ENCODE measurements at regions not wholly inside any gene's neighbourhood (a gene's known extent, or its start where the extent isn't known, plus 50 kb on each side); places are given as distances from the start of the nearest gene placed in this dataset.

- no peak overlapping the region for H3K18ac ChIP-seq (ENCODE audit: low read depth, low read length)
- H3K9ac ChIP-seq (ENCODE audit: low read depth, low read length) = no peak overlapping the region
- ChIA-PET CTCF (no interaction called here), POLR2A (ENCODE audit: unreplicated experiment) (no interaction called here)
- no peaks in the 10 kb centered on the region for H3K36me3 ChIP-seq (ENCODE audit: control insufficient read depth, insufficient read depth, low read length)
- no peak overlapping the region for H2AK5ac ChIP-seq (ENCODE audit: low read depth, low read length)
- H3K9me3 ChIP-seq (ENCODE audit: control insufficient read depth, insufficient read depth, low read length) = peaks cover 38% of the 10 kb centered on the region
- H3K27ac ChIP-seq (ENCODE audit: insufficient read depth, low read length) = no peak overlapping the region
- H3K4ac ChIP-seq (ENCODE audit: low read depth, low read length) = no peak overlapping the region
- intact Hi-C loops (cut with micrococcal nuclease) (no loop called here), dilution Hi-C loops (cut with HindIII; ENCODE audit: low sequenced_read_pairs, unreplicated experiment) (no loop called here), in situ Hi-C loops (cut with MboI; ENCODE audit: low sequenced_read_pairs) (no loop called here)
- ATAC-seq (ENCODE audit: low read depth) (no peak), DNase-seq (no peak)
- H3K4me2 ChIP-seq (ENCODE audit: low read depth, low read length) = no peak overlapping the region
- no TSS peak for BruUV-seq (replicated peaks)
- no peak overlapping the region for H2BK20ac ChIP-seq (ENCODE audit: low read depth, low read length)
- H4K91ac ChIP-seq (ENCODE audit: insufficient read depth, low read depth, low read length) = no peak overlapping the region
- H3K4me1 ChIP-seq (ENCODE audit: control insufficient read depth, insufficient read depth, low read length) = no peaks in the 10 kb centered on the region
- TF ChIP-seq MAZ (IDR thresholded peaks at IDR 0.05; ENCODE audit: borderline replicate concordance, low read depth, low read length) (no peak), MAFK (IDR thresholded peaks at IDR 0.05; ENCODE audit: low read depth, low read length) (no peak), RAD21 (IDR thresholded peaks at IDR 0.05; ENCODE audit: low read length) (no peak), CTCF (conservative IDR thresholded peaks at IDR 0.05; ENCODE audit: low read depth, low read length) (no peak)
- no peaks in the 10 kb centered on the region for H3K27me3 ChIP-seq (ENCODE audit: control insufficient read depth, insufficient read depth, low read length)
- no peak overlapping the region for H3K4me3 ChIP-seq (ENCODE audit: insufficient read depth, low read depth, low read length)
- no peak overlapping the region for H2AK9ac ChIP-seq (replicated peaks; ENCODE audit: low read depth, low read length, poor library complexity)
- H3K56ac ChIP-seq (ENCODE audit: extremely low read depth, insufficient read depth, low read length) = no peak overlapping the region
- no peak overlapping the region for H2AFZ ChIP-seq (replicated peaks; ENCODE audit: low read length, poor library complexity)
- no peak overlapping the region for H4K8ac ChIP-seq (ENCODE audit: low read depth in 2 of 2, low read length in 2 of 2)
- no peak overlapping the region for H2BK5ac ChIP-seq (ENCODE audit: low read depth, low read length, poor library complexity, severe bottlenecking)
- no peak overlapping the region for H4K5ac ChIP-seq (ENCODE audit: low read depth, low read length)
- H2BK15ac ChIP-seq (ENCODE audit: low read depth, low read length) = no peak overlapping the region
- H3K14ac ChIP-seq (replicated peaks; ENCODE audit: low read depth, low read length) = no peak overlapping the region
- no peaks in the 10 kb centered on the region for H4K20me1 ChIP-seq (ENCODE audit: insufficient read depth, low read length)
- no peaks in the 10 kb centered on the region for H3K9me1 ChIP-seq (ENCODE audit: insufficient read depth, low read length)
- H3K79me1 ChIP-seq (ENCODE audit: low read depth in 1 of 2, low read length in 2 of 2) = no peaks in the 10 kb centered on the region
- no peak overlapping the region for H3K23ac ChIP-seq (ENCODE audit: low read depth, low read length)
- WGBS, 2 experiments (ENCODE audit: extremely low coverage in 2 of 2, insufficient read length in 1 of 2) = 67% methylated on average over 1 of the region's 6 CpGs; no CpG with 5 or more reads in 1 of the 2 experiments
- no peak overlapping the region for H2BK120ac ChIP-seq (ENCODE audit: low read depth, low read length)
These were observed 396.5 kb downstream of the TCERG1L start for GRCh38 chr10:130915065-130915464.
